GM18507 (cell line): ENCODE measurements at regions not wholly inside any gene's neighbourhood (a gene's known extent, or its start where the extent isn't known, plus 50 kb on each side); places are given as distances from the start of the nearest gene placed in this dataset.

Experiments used
- DNase-seq: peaks from one replicate; pipeline ENCODE4 v3.0.0; 2011; ENCODE audit warnings: low read depth; ENCODE audit not compliant: insufficient read length; ENCODE audit errors: extremely low spot score
- FAIRE-seq: peaks from 2 replicates; lab custom pipeline; 2011; peaks lifted over from hg19 to GRCh38; lab: Jason Lieb, UNC

DNA sequence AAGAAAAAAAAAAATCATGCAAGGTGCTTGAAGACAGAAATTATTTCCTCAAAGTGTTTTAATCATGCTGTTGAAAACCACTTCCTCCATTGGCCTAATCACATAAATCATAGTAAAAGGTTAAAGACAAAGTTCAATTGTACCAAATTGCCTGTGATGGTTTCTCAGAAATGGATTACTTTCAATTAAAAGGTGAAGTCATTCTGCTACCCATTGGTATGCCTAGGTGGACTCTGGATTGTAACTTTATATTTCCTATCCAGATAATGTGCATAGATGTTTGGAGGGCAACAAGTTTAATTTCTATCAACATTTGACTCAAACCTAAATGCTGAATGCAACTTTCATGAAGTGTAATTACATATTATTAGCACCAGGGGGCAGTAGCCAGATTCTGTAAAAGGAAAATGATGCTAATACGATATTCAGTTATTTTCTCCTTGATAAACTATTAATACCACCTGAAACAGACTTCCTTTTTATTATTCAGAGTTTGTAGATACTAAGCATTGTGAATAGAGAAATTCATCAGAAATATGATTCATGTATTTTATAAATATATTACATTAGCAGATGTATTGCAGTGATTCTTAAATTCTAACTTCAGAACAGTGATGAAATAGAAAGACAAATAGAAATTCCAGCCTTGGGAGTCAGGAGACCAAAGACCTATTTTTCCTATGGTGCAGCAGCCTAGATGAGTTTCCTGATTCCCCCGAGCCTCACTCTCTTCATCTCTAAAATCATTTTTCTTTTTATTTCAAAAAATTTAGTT lies 148.2 kb downstream of the CAAP1 start:
- peak; percentile 69 for FAIRE-seq
- DNase-seq, result no peak

DNA sequence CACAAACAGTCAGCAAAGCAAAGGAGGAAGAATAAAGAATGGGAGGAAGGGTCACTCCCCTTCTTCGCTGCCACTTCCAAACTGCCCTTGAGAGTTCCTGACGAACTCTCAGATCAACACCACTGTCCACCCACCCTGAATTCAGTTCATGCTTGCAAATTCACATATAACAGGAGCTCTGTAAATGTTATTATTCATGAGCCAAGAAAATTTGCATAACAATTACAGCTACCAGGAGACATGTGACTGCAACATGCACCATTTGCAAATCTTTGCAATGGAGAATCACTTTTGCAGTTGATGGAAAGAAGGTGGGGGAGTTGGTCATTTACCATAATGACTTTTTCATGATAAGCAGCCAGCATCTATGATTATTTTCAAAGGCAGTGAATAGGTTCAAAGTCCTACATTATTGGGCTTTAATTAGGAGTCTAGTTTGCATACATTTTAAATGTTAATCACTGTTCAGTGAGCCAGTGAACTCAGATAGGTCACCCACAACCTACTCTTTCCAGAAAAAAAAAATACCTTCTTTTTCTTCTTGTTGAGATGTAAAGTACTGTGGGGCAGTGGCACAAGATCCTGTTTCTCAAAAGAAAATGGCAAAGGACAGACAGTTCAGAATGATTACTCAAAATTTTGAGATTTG lies 149.7 kb downstream of the CAAP1 start:
- DNase-seq (no peak), FAIRE-seq (no peak)

DNA sequence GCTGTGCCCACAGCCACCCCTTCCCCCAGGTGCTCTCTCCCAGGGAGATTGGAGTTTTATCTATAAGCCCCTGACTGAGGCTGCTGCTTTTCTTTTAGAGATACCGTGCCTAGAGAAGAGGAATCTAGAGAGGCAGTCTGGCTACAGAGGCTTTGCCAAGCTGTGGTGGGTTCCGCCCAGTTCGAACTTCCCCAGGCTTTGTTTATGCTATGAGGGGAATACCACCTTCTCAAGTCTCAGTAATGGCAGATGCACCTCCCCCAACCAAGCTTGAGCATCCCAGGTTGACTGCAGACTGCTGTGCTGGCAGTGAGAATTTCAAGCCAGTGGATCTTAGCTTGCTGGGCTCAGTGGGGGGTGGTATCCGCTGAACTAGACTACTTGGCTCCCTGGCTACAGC lies 157.4 kb downstream of the CAAP1 start:
- FAIRE-seq (no peak), DNase-seq (no peak)

- DNase-seq (no peak), FAIRE-seq (no peak)
Measured at GRCh38 chr9:26729187-26729586, 163.4 kb downstream of the CAAP1 start.

GRCh38 chr9:26727471-26727870 lies 165.1 kb downstream of the CAAP1 start:
- FAIRE-seq, result no peak
- no peak for DNase-seq

DNA sequence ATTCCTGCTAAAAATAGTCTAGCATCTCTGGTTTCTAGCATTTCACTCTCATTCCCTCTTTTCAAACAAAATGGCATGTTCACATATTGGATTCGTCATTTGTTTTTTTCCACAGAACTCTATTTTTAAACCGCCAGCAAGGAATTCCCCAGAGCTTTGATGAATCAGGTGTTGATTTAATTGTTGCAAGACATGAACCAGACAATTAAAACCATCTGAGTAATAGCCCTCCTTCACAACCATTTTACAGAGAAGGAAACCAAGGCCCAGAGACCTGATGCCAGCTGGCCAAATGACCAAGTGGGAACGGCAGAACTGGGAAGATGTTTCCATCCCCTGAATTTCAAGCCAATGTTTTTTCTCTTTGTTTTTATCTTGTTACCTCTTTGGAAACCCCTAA lies 167.0 kb downstream of the CAAP1 start:
- DNase-seq, result no peak
- no peak for FAIRE-seq

GRCh38 chr9:26723486-26723885 lies 169.1 kb downstream of the CAAP1 start:
- FAIRE-seq, result peak; percentile 9

GRCh38 chr9:26722755-26723154 lies 169.8 kb downstream of the CAAP1 start:
- FAIRE-seq (no peak), DNase-seq (no peak)

More at GRCh38 chr9:26723486-26723885, 169.1 kb downstream of the CAAP1 start:
- DNase-seq, result no peak

- DNase-seq (no peak), FAIRE-seq (no peak)
Measured at GRCh38 chr9:26710008-26710407, 182.6 kb downstream of the CAAP1 start.

- FAIRE-seq, result no peak
- no peak for DNase-seq
Measured at GRCh38 chr9:26706223-26706622, 186.4 kb downstream of the CAAP1 start.

DNA sequence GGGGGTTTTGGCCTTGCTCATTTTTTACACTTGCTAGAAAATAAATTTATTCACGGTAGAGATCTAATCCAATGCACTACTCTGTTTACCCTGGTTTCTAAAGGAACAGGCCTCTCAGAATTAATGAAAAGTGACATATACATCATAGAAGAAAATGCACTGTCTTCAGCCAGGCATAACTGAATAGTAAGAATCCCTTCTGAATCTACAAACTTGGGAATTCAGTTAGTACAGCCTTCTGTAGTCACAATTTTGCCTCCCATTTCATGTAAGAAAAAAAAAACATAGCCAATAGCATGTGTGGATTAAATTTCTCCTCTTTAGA lies 197.3 kb downstream of the CAAP1 start:
- FAIRE-seq, result no peak

GRCh38 chr9:26694381-26695297 lies 198.0 kb downstream of the CAAP1 start:
- FAIRE-seq, result no peak
- no peak for DNase-seq

More for the DNA sequence above, 197.3 kb downstream of the CAAP1 start:
- no peak for DNase-seq

- FAIRE-seq, result no peak
- no peak for DNase-seq
Measured at GRCh38 chr9:26689041-26689440, 203.6 kb downstream of the CAAP1 start.

GRCh38 chr9:26687421-26687820 lies 205.2 kb downstream of the CAAP1 start:
- DNase-seq, result no peak
- FAIRE-seq, result no peak

DNA sequence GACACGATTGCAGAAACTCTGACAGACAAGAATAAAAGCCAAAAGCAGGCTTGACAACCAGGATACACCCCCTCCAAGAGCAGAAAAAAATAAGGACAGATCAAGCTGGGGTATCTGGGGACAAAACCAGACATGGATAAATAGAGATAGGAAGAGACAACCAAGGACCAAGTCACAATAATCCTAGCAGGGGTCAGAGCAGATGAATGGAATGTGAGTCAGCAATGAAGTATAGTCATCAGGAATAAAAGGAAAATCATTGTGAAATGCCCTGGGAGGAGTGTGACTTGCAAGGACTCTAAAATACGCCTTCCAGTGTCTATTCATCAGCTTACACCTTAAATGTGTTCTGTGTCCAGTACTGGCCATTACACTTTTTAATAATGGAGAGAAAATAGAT lies 206.8 kb downstream of the CAAP1 start:
- FAIRE-seq, result no peak
- DNase-seq, result no peak

DNA sequence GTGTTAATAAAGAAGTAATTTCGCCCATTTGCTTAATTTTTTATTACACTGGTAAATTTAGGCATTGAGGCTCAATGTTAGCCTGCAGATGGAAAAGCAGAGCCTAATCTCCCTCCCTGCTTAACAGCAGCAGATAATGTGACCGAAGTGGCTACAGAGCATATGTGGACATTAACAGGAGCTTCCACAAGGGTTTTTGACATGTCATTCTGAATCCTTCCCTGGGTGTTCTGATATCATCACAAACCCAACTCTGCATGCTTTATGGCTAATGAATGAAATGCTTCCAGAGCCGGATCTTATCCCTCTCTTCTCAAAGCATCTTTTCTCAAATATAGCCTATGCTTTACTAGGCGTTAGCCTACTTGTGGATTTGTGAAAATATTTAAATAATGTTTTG lies 208.6 kb downstream of the CAAP1 start:
- no peak for FAIRE-seq
- no peak for DNase-seq

DNA sequence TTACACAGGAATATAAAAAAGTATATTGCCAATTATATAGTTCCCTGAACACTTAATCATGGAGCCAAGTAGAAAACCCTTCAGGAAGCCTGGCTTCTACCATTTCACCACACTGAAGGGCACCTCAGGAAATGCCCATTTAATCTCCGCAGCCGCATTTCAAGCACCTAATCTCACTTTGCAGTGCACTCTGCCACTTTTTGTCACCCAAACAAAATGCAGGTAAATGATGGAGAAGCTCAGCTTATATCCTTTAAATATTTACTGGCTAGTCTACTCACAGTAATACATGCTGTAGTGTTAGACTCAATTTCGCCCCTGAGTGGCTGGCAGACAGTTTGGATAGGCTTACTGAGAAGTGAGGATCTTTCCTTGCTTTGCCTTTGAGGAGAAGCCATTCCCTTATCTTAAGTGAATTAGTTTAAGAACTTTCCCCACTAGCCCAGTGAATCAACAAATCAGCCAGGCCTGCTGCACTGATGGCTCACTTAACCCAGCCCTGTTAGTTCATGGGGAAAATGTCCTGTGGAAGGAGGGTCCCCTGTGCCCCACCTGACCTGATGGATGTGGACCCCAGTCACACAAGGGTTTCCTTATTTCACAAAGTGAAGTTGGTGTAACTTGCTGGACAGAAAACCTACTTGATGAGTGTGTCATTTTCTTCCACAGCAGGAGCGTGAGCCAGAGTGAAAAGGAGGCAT lies 209.7 kb downstream of the CAAP1 start:
- FAIRE-seq (no peak), DNase-seq (no peak)

- DNase-seq (no peak), FAIRE-seq (no peak)
Measured at GRCh38 chr9:26682041-26682440, 210.6 kb downstream of the CAAP1 start.

- DNase-seq, result no peak
- no peak for FAIRE-seq
Measured at GRCh38 chr9:26677965-26678706, 214.5 kb downstream of the CAAP1 start.
